Astrocyte (in vitro differentiated cells and primary cell): ENCODE measurements at regions not wholly inside any gene's neighbourhood (a gene's known extent, or its start where the extent isn't known, plus 50 kb on each side); places are given as distances from the start of the nearest gene placed in this dataset.

Source experiments
- EZH2 ChIP-seq: IDR thresholded peaks from 2 replicates; pipeline ENCODE4 v1.6.1; 2012; ENCODE audit warnings: mild to moderate bottlenecking, low read length, inconsistent platforms; ENCODE audit not compliant: insufficient read depth
- TF ChIP-seq, protein P1 (sequence below): IDR thresholded peaks from 2 replicates; pipeline ENCODE4 v1.5.1; 2011; ENCODE audit warnings: low read depth, mild to moderate bottlenecking, inconsistent platforms, low read length, moderate library complexity; ENCODE audit not compliant: insufficient read depth

DNA sequence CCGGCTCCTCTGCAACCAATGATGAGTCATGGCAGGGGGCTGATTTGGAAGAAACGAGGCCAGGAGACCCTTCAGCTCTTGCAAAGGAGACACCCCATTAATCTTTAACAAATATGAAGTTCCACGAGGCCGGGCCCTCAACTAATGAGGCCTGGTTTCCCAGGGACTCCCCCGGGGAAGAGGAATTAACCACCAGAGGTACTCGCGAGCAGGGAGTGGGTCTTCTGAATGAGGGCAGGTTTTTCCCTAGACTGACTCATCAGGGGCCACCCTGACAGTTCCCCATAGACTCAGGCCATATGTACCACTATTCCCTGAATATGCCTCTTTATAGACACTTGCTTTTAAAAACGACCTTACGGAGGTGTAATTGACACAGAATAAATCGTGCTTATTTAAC lies 150.7 kb upstream of the LHX5 start:
- no peak for TF ChIP-seq EZH2
- TF ChIP-seq, protein P1, sequence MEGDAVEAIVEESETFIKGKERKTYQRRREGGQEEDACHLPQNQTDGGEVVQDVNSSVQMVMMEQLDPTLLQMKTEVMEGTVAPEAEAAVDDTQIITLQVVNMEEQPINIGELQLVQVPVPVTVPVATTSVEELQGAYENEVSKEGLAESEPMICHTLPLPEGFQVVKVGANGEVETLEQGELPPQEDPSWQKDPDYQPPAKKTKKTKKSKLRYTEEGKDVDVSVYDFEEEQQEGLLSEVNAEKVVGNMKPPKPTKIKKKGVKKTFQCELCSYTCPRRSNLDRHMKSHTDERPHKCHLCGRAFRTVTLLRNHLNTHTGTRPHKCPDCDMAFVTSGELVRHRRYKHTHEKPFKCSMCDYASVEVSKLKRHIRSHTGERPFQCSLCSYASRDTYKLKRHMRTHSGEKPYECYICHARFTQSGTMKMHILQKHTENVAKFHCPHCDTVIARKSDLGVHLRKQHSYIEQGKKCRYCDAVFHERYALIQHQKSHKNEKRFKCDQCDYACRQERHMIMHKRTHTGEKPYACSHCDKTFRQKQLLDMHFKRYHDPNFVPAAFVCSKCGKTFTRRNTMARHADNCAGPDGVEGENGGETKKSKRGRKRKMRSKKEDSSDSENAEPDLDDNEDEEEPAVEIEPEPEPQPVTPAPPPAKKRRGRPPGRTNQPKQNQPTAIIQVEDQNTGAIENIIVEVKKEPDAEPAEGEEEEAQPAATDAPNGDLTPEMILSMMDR, result no peak
